ENCODE measurements at regions not wholly inside any gene's neighbourhood (a gene's known extent, or its start where the extent isn't known, plus 50 kb on each side); places are given as distances from the start of the nearest gene placed in this dataset.

DNA sequence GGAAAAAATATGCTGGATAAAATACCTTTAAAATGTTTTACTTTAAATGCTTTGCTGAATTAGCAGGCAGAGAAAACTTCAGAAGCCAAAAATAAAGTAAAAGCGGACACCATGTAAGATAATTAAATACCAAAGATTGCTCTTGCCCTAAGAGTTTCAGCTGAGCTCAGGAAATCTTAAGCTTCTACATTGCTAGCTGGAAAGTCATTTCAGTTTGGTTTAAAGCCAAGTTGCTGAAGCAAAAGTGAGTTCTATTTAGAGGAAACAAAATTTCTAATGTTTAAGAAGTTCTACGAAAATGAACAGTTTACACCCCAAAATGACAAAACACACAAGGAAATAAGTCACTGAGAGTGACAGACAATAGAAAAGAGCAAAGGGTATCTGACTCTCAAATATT lies 310.0 kb downstream of the ADAMTS20 start:
- TF ChIP-seq, protein P1, sequence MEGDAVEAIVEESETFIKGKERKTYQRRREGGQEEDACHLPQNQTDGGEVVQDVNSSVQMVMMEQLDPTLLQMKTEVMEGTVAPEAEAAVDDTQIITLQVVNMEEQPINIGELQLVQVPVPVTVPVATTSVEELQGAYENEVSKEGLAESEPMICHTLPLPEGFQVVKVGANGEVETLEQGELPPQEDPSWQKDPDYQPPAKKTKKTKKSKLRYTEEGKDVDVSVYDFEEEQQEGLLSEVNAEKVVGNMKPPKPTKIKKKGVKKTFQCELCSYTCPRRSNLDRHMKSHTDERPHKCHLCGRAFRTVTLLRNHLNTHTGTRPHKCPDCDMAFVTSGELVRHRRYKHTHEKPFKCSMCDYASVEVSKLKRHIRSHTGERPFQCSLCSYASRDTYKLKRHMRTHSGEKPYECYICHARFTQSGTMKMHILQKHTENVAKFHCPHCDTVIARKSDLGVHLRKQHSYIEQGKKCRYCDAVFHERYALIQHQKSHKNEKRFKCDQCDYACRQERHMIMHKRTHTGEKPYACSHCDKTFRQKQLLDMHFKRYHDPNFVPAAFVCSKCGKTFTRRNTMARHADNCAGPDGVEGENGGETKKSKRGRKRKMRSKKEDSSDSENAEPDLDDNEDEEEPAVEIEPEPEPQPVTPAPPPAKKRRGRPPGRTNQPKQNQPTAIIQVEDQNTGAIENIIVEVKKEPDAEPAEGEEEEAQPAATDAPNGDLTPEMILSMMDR (IDR thresholded peaks at IDR 0.05) = no peak
- TF ChIP-seq POLR2A (IDR thresholded peaks at IDR 0.05) = no peak
